ENCODE measurements at regions not wholly inside any gene's neighbourhood (a gene's known extent, or its start where the extent isn't known, plus 50 kb on each side); places are given as distances from the start of the nearest gene placed in this dataset.
A peak's percentile ranks its signal among the peaks of the same experiment; 100 is the strongest.

DNA sequence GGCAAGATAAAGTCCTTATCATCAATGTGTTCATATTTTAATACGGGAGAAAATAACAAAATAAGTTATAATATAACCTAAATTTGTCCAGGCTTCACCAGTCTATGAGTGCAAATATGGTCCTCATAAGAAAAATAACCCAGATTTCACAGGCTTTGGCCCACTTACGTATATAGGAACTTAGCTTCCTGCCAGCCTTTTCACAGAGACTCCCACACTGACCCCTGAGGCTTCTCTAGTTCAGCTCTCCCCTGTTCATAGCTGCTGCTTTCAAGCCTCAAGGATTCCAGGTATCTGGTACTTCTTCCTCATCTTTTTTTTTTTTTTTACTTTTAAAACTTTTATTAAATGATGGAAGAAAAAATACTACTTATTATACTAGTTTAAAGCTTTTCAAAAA is 74.9 kb upstream of the PELI1 start:
- H3K4me1 ChIP-seq, result peaks cover 14% of the 10 kb centered on the region
- H3K27ac ChIP-seq, result no peak overlapping the region
- ATAC-seq, result no peak
- TF ChIP-seq, protein P1, sequence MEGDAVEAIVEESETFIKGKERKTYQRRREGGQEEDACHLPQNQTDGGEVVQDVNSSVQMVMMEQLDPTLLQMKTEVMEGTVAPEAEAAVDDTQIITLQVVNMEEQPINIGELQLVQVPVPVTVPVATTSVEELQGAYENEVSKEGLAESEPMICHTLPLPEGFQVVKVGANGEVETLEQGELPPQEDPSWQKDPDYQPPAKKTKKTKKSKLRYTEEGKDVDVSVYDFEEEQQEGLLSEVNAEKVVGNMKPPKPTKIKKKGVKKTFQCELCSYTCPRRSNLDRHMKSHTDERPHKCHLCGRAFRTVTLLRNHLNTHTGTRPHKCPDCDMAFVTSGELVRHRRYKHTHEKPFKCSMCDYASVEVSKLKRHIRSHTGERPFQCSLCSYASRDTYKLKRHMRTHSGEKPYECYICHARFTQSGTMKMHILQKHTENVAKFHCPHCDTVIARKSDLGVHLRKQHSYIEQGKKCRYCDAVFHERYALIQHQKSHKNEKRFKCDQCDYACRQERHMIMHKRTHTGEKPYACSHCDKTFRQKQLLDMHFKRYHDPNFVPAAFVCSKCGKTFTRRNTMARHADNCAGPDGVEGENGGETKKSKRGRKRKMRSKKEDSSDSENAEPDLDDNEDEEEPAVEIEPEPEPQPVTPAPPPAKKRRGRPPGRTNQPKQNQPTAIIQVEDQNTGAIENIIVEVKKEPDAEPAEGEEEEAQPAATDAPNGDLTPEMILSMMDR (IDR thresholded peaks at IDR 0.05), result no peak
- intact Hi-C loops (cut with DNase I), result loop anchor here in 1 of 2 donors (5.0 kb wide), 1 partner anchor 72 kb away; no protein-coding TSS in a partner anchor
- no peaks in the 10 kb centered on the region for H3K9me3 ChIP-seq
- H3K27me3 ChIP-seq (ENCODE audit: insufficient read depth in 3 of 3, low read length in 2 of 3), result no peaks in the 10 kb centered on the region
- DNase-seq, result no peak
- WGBS, 3 donors, result 67 to 92% (median 77%) methylated on average over 2 of the region's 2 CpGs
- no peaks in the 10 kb centered on the region for H3K36me3 ChIP-seq (ENCODE audit: insufficient read depth in 1 of 2, low read depth in 1 of 2)
- H3K4me3 ChIP-seq, result no peak overlapping the region

- DNase-seq (no peak), ATAC-seq (no peak)
- no peaks in the 10 kb centered on the region for H3K9me3 ChIP-seq
- H3K27me3 ChIP-seq (ENCODE audit: insufficient read depth in 3 of 3, low read length in 2 of 3), result no peaks in the 10 kb centered on the region
- TF ChIP-seq, protein P1 (IDR thresholded peaks at IDR 0.05), result no peak
- intact Hi-C loops (cut with DNase I), result no loop called here
- 65 to 80% (median 76%) methylated on average over 1 of the region's 1 CpG for WGBS, 3 donors
- no peaks in the 10 kb centered on the region for H3K36me3 ChIP-seq (ENCODE audit: insufficient read depth in 1 of 2, low read depth in 1 of 2)
- peaks cover 9% of the 10 kb centered on the region for H3K4me1 ChIP-seq
- H3K27ac ChIP-seq, result no peak overlapping the region
- no peak overlapping the region for H3K4me3 ChIP-seq
Observed at GRCh38 chr2:64220265-64220664, 76.0 kb upstream of the PELI1 start.

GRCh38 chr2:64220894-64221617 is 76.8 kb upstream of the PELI1 start:
- Histone ChIP-seq H3K27ac (no peak overlapping the region), H3K4me1 (peaks cover 9% of the 10 kb centered on the region), H3K27me3 (ENCODE audit: insufficient read depth in 3 of 3, low read length in 2 of 3) (no peaks in the 10 kb centered on the region), H3K36me3 (ENCODE audit: insufficient read depth in 1 of 2, low read depth in 1 of 2) (no peaks in the 10 kb centered on the region), H3K4me3 (no peak overlapping the region), H3K9me3 (no peaks in the 10 kb centered on the region)
- no peak for DNase-seq
- WGBS, 3 donors, result 68 to 78% (median 71%) methylated on average over 4 of the region's 4 CpGs
- TF ChIP-seq, protein P1 (IDR thresholded peaks at IDR 0.05), result no peak
- ATAC-seq, result no peak
- intact Hi-C loops (cut with DNase I), result no loop called here

DNA sequence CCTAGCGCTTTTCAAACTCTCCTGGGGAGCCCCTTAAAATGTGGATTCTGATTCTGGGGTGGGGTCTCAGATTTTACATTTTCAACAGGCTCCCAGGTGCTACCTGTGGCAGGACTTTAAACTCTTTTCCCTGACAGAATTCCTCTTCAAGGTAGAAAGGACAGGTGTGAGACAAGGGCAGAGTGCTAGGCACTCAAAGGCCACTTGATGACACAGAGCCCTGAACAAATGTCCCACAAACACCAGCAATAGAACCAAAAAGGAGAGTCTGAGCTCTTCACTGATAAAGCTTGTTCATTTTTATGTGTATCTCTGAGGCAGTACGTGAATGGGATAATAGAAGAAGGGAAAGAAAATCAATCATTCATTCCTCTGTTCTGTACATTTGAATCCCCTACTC is 77.7 kb upstream of the PELI1 start:
- ATAC-seq (no peak), DNase-seq (no peak)
- Histone ChIP-seq H3K4me1 (peaks cover 9% of the 10 kb centered on the region), H3K27ac (no peak overlapping the region), H3K36me3 (ENCODE audit: insufficient read depth in 1 of 2, low read depth in 1 of 2) (no peaks in the 10 kb centered on the region), H3K4me3 (no peak overlapping the region), H3K9me3 (no peaks in the 10 kb centered on the region), H3K27me3 (ENCODE audit: insufficient read depth in 3 of 3, low read length in 2 of 3) (no peaks in the 10 kb centered on the region)
- WGBS, 3 donors, result 89 to 97% (median 91%) methylated on average over 2 of the region's 2 CpGs
- intact Hi-C loops (cut with DNase I), result no loop called here
- TF ChIP-seq, protein P1 (IDR thresholded peaks at IDR 0.05), result no peak

DNA sequence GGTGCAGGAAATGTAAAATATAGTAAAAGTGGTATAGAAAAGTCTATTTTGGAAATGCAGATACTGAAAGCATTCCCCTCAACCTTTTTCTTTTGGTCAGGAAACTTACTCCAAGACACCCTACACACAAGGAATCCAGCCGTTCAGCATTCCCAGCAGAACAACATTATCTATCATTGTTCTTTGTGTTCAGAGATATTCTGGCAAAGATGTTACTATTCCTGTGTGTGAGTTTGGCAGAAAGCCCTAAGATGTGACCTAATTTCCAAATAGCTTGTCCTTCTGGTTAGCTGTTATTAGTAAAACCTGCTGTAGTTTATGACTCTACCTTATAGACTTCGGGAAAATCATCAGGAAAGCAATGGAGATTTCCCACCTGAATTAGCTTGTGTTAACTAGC is 78.1 kb upstream of the PELI1 start:
- intact Hi-C loops (cut with DNase I), result no loop called here
- no peaks in the 10 kb centered on the region for H3K36me3 ChIP-seq (ENCODE audit: insufficient read depth in 1 of 2, low read depth in 1 of 2)
- no peaks in the 10 kb centered on the region for H3K9me3 ChIP-seq
- 22 to 30% (median 27%) methylated on average over 2 of the region's 2 CpGs for WGBS, 3 donors
- peak in 1 of 4 donors; percentile 56 for ATAC-seq
- no peak for DNase-seq
- TF ChIP-seq, protein P1 (IDR thresholded peaks at IDR 0.05), result no peak
- H3K27me3 ChIP-seq (ENCODE audit: insufficient read depth in 3 of 3, low read length in 2 of 3), result no peaks in the 10 kb centered on the region
- no peak overlapping the region for H3K4me3 ChIP-seq
- H3K27ac ChIP-seq, result no peak overlapping the region
- H3K4me1 ChIP-seq, result peaks cover 9% of the 10 kb centered on the region
